Glutamatergic neuron (in vitro differentiated cells): ENCODE measurements at regions not wholly inside any gene's neighbourhood (a gene's known extent, or its start where the extent isn't known, plus 50 kb on each side); places are given as distances from the start of the nearest gene placed in this dataset.
"Not testable (repeated sequence)": the region's sequence is repeated elsewhere in the genome, so short reads cannot be mapped to it uniquely, and the experiment has no call there.

Experiments used
- DNase-seq: peaks from one replicate; pipeline ENCODE4 v3.0.0; 2022
- H3K27ac Mint-ChIP-seq: one replicate; pipeline ENCODE4 v1.8.0; 2020; ENCODE audit warnings: mild to moderate bottlenecking, mixed read lengths, inconsistent platforms; ENCODE audit not compliant: unreplicated experiment
- H3K27me3 Mint-ChIP-seq: one replicate; pipeline ENCODE4 v1.8.0; 2020; ENCODE audit warnings: mild to moderate bottlenecking, moderate library complexity, mixed read lengths, inconsistent platforms; ENCODE audit not compliant: unreplicated experiment
- H3K36me3 Mint-ChIP-seq: one replicate; pipeline ENCODE4 v1.8.0; 2020; ENCODE audit warnings: mild to moderate bottlenecking, mixed read lengths, inconsistent platforms; ENCODE audit not compliant: unreplicated experiment
- H3K4me1 Mint-ChIP-seq: one replicate; pipeline ENCODE4 v1.8.0; 2020; ENCODE audit warnings: mild to moderate bottlenecking, low read depth, mixed read lengths, inconsistent platforms; ENCODE audit not compliant: unreplicated experiment
- H3K4me3 Mint-ChIP-seq: one replicate; pipeline ENCODE4 v1.8.0; 2020; ENCODE audit warnings: mild to moderate bottlenecking, mixed read lengths, inconsistent platforms; ENCODE audit not compliant: unreplicated experiment
- H3K9me3 Mint-ChIP-seq: one replicate; pipeline ENCODE4 v1.8.0; 2020; ENCODE audit warnings: mild to moderate bottlenecking, moderate library complexity, mixed read lengths, inconsistent platforms; ENCODE audit not compliant: unreplicated experiment
- CTCF ChIP-seq: fragments of 200-600 bp; sonication (generic); IDR thresholded peaks from one replicate; pipeline ENCODE4 v1.5.0; 2021; ENCODE audit not compliant: partially characterized antibody, unreplicated experiment

- Mint-ChIP-seq H3K27ac (no peak overlapping the region), H3K4me3 (no peak overlapping the region)
Measured at GRCh38 chr21:32087447-32087846, 191.4 kb downstream of the MIS18A start.

GRCh38 chr21:32083197-32083596 is 195.7 kb downstream of the MIS18A start:
- Mint-ChIP-seq H3K9me3 (peaks cover 2% of the 10 kb centered on the region), H3K36me3 (peaks cover 9% of the 10 kb centered on the region), H3K4me1 (peaks cover 19% of the 10 kb centered on the region), H3K27me3 (no peaks in the 10 kb centered on the region), H3K4me3 (no peak overlapping the region), H3K27ac (no peak overlapping the region)
- TF ChIP-seq CTCF = no peak
- no peak for DNase-seq

More at GRCh38 chr21:32087447-32087846, 191.4 kb downstream of the MIS18A start:
- DNase-seq = no peak
- H3K27me3 Mint-ChIP-seq = peaks cover 2% of the 10 kb centered on the region
- TF ChIP-seq CTCF = no peak
- H3K36me3 Mint-ChIP-seq = peaks cover 9% of the 10 kb centered on the region
- H3K4me1 Mint-ChIP-seq = peaks cover 6% of the 10 kb centered on the region
- peaks cover 4% of the 10 kb centered on the region for H3K9me3 Mint-ChIP-seq

- peaks cover 24% of the 10 kb centered on the region for H3K4me1 Mint-ChIP-seq
- H3K27ac Mint-ChIP-seq = no peak overlapping the region
- H3K9me3 Mint-ChIP-seq = peaks cover 3% of the 10 kb centered on the region
- TF ChIP-seq CTCF = no peak
- no peak for DNase-seq
- peaks cover under 1% of the 10 kb centered on the region for H3K27me3 Mint-ChIP-seq
- no peak overlapping the region for H3K4me3 Mint-ChIP-seq
- peaks cover 9% of the 10 kb centered on the region for H3K36me3 Mint-ChIP-seq
Measured at GRCh38 chr21:32082466-32082865, 196.4 kb downstream of the MIS18A start.

GRCh38 chr21:32073593-32073992 is 200.8 kb downstream of the HUNK start:
- DNase-seq = no peak
- Mint-ChIP-seq H3K27me3 (peaks cover 11% of the 10 kb centered on the region), H3K36me3 (no peaks in the 10 kb centered on the region), H3K4me3 (no peak overlapping the region), H3K4me1 (peaks cover 14% of the 10 kb centered on the region), H3K9me3 (peaks cover 14% of the 10 kb centered on the region), H3K27ac (no peak overlapping the region)
- TF ChIP-seq CTCF = no peak

- no peak for DNase-seq
- no peak overlapping the region for H3K27ac Mint-ChIP-seq
- H3K4me1 Mint-ChIP-seq = peaks cover 14% of the 10 kb centered on the region
- no peak for TF ChIP-seq CTCF
- H3K36me3 Mint-ChIP-seq = no peaks in the 10 kb centered on the region
- H3K4me3 Mint-ChIP-seq = no peak overlapping the region
- peaks cover 11% of the 10 kb centered on the region for H3K27me3 Mint-ChIP-seq
- peaks cover 14% of the 10 kb centered on the region for H3K9me3 Mint-ChIP-seq
Measured at GRCh38 chr21:32073190-32073589, 200.4 kb downstream of the HUNK start.

- H3K36me3 Mint-ChIP-seq, H3K27ac Mint-ChIP-seq, H3K9me3 Mint-ChIP-seq, H3K4me1 Mint-ChIP-seq, H3K27me3 Mint-ChIP-seq, H3K4me3 Mint-ChIP-seq, DNase-seq: not testable (repeated sequence)
Measured at GRCh38 chr21:32071620-32072019, 198.8 kb downstream of the HUNK start.
